Fibroblast of peridontal ligament (primary cell): ENCODE measurements at regions not wholly inside any gene's neighbourhood (a gene's known extent, or its start where the extent isn't known, plus 50 kb on each side); places are given as distances from the start of the nearest gene placed in this dataset.

ENCODE experiments used
- DNase-seq: peaks from one replicate; pipeline ENCODE4 v3.0.0-alpha.2; 2010; ENCODE audit errors: extremely low read depth

GRCh38 chr5:143464723-143465490 lies 61.4 kb upstream of the NR3C1 start:
- peak; percentile 46 for DNase-seq

GRCh38 chr5:143462431-143462830 lies 58.9 kb upstream of the NR3C1 start:
- no peak for DNase-seq

GRCh38 chr5:143459433-143459832 lies 55.9 kb upstream of the NR3C1 start:
- no peak for DNase-seq

GRCh38 chr5:143456952-143457547 lies 53.6 kb upstream of the NR3C1 start:
- peak; percentile 71 for DNase-seq

- no peak for DNase-seq
Measured at GRCh38 chr5:143454936-143455516, 51.5 kb upstream of the NR3C1 start.

- no peak for DNase-seq
Measured at GRCh38 chr5:143453720-143454119, 50.2 kb upstream of the NR3C1 start.
